ENCODE measurements at regions not wholly inside any gene's neighbourhood (a gene's known extent, or its start where the extent isn't known, plus 50 kb on each side); places are given as distances from the start of the nearest gene placed in this dataset.

- no peak for DNase-seq (ENCODE audit: low read depth, low spot score)
These were observed 247.0 kb downstream of the CHD9NB start for GRCh38 chr16:52805559-52806168.

- no peak for DNase-seq (ENCODE audit: low read depth, low spot score)
These were observed 252.3 kb downstream of the CHD9NB start for GRCh38 chr16:52800432-52800831.

GRCh38 chr16:52799149-52799548 lies 252.2 kb upstream of the TOX3 start:
- no peak for DNase-seq (ENCODE audit: low read depth, low spot score)

- DNase-seq (ENCODE audit: low read depth, low spot score), result no peak
These were observed 240.8 kb upstream of the TOX3 start for GRCh38 chr16:52787709-52788108.

GRCh38 chr16:52786091-52786490 lies 239.1 kb upstream of the TOX3 start:
- no peak for DNase-seq (ENCODE audit: low read depth, low spot score)

GRCh38 chr16:52785653-52786052 lies 238.7 kb upstream of the TOX3 start:
- no peak for DNase-seq (ENCODE audit: low read depth, low spot score)

GRCh38 chr16:52783616-52784015 lies 236.7 kb upstream of the TOX3 start:
- DNase-seq (ENCODE audit: low read depth, low spot score), result no peak

- no peak for DNase-seq (ENCODE audit: low read depth, low spot score)
These were observed 234.2 kb upstream of the TOX3 start for GRCh38 chr16:52781005-52781630.

- DNase-seq (ENCODE audit: low read depth, low spot score), result no peak
These were observed 226.1 kb upstream of the TOX3 start for GRCh38 chr16:52773026-52773425.

GRCh38 chr16:52770828-52771227 lies 223.9 kb upstream of the TOX3 start:
- no peak for DNase-seq (ENCODE audit: low read depth, low spot score)

- no peak for DNase-seq (ENCODE audit: low read depth, low spot score)
These were observed 211.5 kb upstream of the TOX3 start for GRCh38 chr16:52758473-52758855.

- DNase-seq (ENCODE audit: low read depth, low spot score), result no peak
These were observed 211.0 kb upstream of the TOX3 start for GRCh38 chr16:52757746-52758472.

- no peak for DNase-seq (ENCODE audit: low read depth, low spot score)
These were observed 210.0 kb upstream of the TOX3 start for GRCh38 chr16:52756812-52757517.

- DNase-seq (ENCODE audit: low read depth, low spot score), result no peak
These were observed 208.5 kb upstream of the TOX3 start for GRCh38 chr16:52755396-52755795.

GRCh38 chr16:52751035-52751434 lies 204.1 kb upstream of the TOX3 start:
- no peak for DNase-seq (ENCODE audit: low read depth, low spot score)

- no peak for DNase-seq (ENCODE audit: low read depth, low spot score)
These were observed 201.8 kb upstream of the TOX3 start for GRCh38 chr16:52748741-52749140.

GRCh38 chr16:52747088-52747595 lies 200.2 kb upstream of the TOX3 start:
- DNase-seq (ENCODE audit: low read depth, low spot score), result no peak

- no peak for DNase-seq (ENCODE audit: low read depth, low spot score)
These were observed 196.8 kb upstream of the TOX3 start for GRCh38 chr16:52743707-52744106.

GRCh38 chr16:52742608-52743170 lies 195.7 kb upstream of the TOX3 start:
- no peak for DNase-seq (ENCODE audit: low read depth, low spot score)

GRCh38 chr16:52742052-52742451 lies 195.1 kb upstream of the TOX3 start:
- DNase-seq (ENCODE audit: low read depth, low spot score), result no peak

- DNase-seq (ENCODE audit: low read depth, low spot score), result no peak
These were observed 194.4 kb upstream of the TOX3 start for GRCh38 chr16:52741351-52741750.

GRCh38 chr16:52740766-52741165 lies 193.8 kb upstream of the TOX3 start:
- no peak for DNase-seq (ENCODE audit: low read depth, low spot score)

Data from pulmonary artery endothelial cell (primary cell).